ENCODE measurements at regions not wholly inside any gene's neighbourhood (a gene's known extent, or its start where the extent isn't known, plus 50 kb on each side); places are given as distances from the start of the nearest gene placed in this dataset.
"Not testable (repeated sequence)": the region's sequence is repeated elsewhere in the genome, so short reads cannot be mapped to it uniquely, and the experiment has no call there.

DNA sequence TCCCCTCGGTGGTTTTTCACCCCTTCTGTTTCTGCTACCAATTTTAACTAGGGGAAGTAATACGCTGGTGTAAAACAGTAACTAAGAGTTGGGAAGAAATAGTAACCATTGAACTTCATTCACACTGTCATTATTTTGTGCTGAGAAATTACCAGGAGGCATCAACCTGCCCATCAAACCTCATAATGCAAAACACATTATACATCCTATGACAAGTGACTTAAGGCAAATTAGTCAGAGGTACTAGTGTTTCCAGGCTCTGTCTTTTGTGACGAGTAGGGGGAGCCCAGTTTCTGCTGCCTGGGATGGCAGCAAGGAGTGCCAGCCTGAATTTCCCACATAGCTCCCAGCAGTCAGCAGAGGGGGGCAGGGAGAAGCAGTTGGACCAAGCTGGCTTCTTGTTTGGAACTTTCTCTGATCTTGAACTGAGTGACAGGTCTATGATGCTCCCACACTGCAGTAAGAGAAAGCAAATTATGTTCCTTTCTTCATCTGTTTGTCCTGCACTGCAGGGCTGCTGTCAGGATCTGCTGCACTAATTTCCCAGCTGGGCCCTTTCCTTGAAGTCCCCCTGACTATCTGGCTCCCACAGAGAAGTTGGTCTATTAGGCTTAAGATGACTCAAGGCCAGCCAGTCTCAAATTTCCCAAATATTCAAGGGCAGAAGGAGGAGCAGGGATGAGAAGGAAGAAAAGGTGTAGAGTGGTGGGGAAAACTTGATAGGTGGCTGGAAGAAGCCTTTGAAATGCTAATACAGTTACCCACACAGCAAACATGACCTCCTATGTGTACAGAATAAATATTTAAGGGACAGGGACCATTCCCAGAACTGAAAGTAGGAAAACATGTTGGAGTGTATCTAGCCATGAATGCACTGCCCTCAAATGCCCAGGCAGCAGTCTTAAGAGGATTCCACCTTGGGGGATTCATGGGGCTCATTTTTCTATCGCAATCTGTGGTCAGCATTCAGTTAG, 322.8 kb downstream of the SEC16B start:
- WGBS, 2 donors, result 78 to 79% methylated on average over 4 of the region's 4 CpGs
- no peaks in the 10 kb centered on the region for H3K4me1 ChIP-seq (ENCODE audit: control insufficient read depth in 2 of 2, insufficient read depth in 2 of 2, low read length in 1 of 2)
- H3K36me3 ChIP-seq (ENCODE audit: control insufficient read depth in 2 of 2, insufficient read depth in 2 of 2, low read length in 1 of 2), result no peaks in the 10 kb centered on the region
- H3K27ac ChIP-seq (ENCODE audit: low read depth in 2 of 2, low read length in 1 of 2), result no peak overlapping the region
- H3K4me3 ChIP-seq (ENCODE audit: low read depth in 1 of 2, low read length in 2 of 2), result no peak overlapping the region
- H3K27me3 ChIP-seq (ENCODE audit: control insufficient read depth in 1 of 2, insufficient read depth in 2 of 2, low read length in 2 of 2), result no peaks in the 10 kb centered on the region
- no peaks in the 10 kb centered on the region for H3K9me3 ChIP-seq (ENCODE audit: control insufficient read depth in 2 of 2, insufficient read depth in 1 of 2, low read depth in 1 of 2, low read length in 1 of 2)

DNA sequence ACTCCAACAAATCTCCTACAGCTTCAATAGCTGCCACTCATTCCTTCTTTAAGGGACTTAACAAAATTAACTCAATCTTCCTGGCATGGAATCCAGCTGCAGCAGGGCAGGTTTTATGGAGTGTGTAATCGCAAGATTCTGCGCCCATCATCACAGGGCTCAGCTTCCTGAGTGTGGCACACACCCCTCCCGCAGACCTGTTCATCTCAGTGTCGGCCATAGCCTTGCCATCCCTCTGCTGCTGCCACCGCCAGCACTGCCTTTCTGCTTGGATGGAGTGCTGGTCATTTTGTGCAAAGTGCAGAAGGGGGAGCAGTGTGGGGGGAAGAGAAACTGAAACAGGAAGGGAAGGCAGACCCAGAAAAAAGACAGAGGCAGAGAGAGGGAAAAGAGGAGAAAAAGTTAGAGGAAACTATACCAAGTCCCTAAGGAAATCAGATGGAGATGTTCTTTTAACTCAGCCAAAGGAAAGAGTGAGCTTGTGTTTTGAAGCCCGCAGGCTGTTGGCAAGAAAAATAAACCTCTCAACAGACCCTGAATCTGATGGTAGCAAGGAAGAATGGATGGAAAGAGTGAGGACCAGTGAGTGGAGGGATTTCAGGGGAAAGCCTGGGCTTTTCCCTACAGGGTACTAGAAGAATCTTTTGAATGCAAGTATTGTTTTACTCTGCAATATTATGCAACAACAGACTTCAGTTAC, 324.2 kb downstream of the SEC16B start:
- H3K9me3 ChIP-seq (ENCODE audit: control insufficient read depth in 2 of 2, insufficient read depth in 1 of 2, low read depth in 1 of 2, low read length in 1 of 2), result no peaks in the 10 kb centered on the region
- WGBS, 2 donors, result 83 to 89% methylated on average over 6 of the region's 6 CpGs
- no peaks in the 10 kb centered on the region for H3K27me3 ChIP-seq (ENCODE audit: control insufficient read depth in 1 of 2, insufficient read depth in 2 of 2, low read length in 2 of 2)
- H3K4me1 ChIP-seq (ENCODE audit: control insufficient read depth in 2 of 2, insufficient read depth in 2 of 2, low read length in 1 of 2), result no peaks in the 10 kb centered on the region
- no peak overlapping the region for H3K27ac ChIP-seq (ENCODE audit: low read depth in 2 of 2, low read length in 1 of 2)
- no peaks in the 10 kb centered on the region for H3K36me3 ChIP-seq (ENCODE audit: control insufficient read depth in 2 of 2, insufficient read depth in 2 of 2, low read length in 1 of 2)
- no peak overlapping the region for H3K4me3 ChIP-seq (ENCODE audit: low read depth in 1 of 2, low read length in 2 of 2)

DNA sequence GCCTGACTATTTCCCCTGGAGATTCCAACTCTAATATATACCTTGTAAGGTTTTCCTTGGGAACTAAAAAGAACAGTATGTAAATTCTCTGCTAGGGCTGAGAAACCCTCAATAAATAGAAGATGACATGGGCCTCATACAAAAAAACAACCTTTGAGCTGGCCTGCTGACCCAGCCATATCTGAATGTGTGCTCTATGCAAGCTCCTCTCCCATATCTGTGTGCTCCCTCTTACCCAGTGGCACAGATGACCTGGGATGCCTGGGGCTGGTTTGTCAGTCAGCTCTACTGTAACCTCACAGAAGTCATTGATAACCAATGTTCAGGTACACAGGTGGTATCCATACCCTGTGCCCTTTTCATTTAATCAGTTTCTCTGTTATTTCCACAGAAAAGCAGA, 329.2 kb downstream of the SEC16B start:
- no peaks in the 10 kb centered on the region for H3K4me1 ChIP-seq (ENCODE audit: control insufficient read depth in 2 of 2, insufficient read depth in 2 of 2, low read length in 1 of 2)
- H3K4me3 ChIP-seq (ENCODE audit: low read depth in 1 of 2, low read length in 2 of 2), result no peak overlapping the region
- no peaks in the 10 kb centered on the region for H3K27me3 ChIP-seq (ENCODE audit: control insufficient read depth in 1 of 2, insufficient read depth in 2 of 2, low read length in 2 of 2)
- no peaks in the 10 kb centered on the region for H3K9me3 ChIP-seq (ENCODE audit: control insufficient read depth in 2 of 2, insufficient read depth in 1 of 2, low read depth in 1 of 2, low read length in 1 of 2)
- no peak overlapping the region for H3K27ac ChIP-seq (ENCODE audit: low read depth in 2 of 2, low read length in 1 of 2)
- no peaks in the 10 kb centered on the region for H3K36me3 ChIP-seq (ENCODE audit: control insufficient read depth in 2 of 2, insufficient read depth in 2 of 2, low read length in 1 of 2)

DNA sequence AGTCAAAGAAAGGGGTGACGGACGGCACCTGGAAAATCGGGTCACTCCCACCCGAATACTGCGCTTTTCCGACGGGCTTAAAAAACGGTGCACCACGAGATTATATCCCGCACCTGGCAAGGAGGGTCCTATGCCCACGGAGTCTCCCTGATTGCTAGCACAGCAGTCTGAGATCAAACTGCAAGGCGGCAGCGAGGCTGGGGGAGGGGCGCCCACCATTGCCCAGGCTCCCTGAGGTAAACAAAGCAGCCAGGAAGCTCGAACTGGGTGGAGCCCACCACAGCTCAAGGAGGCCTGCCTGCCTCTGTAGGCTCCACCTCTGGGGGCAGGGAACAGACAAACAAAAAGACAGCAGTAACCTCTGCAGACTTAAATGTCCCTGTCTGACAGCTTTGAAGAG, 335.7 kb downstream of the SEC16B start:
- H3K27me3 ChIP-seq (ENCODE audit: control insufficient read depth in 1 of 2, insufficient read depth in 2 of 2, low read length in 2 of 2); H3K27ac ChIP-seq (ENCODE audit: low read depth in 2 of 2, low read length in 1 of 2); H3K4me3 ChIP-seq (ENCODE audit: low read depth in 1 of 2, low read length in 2 of 2); H3K4me1 ChIP-seq (ENCODE audit: control insufficient read depth in 2 of 2, insufficient read depth in 2 of 2, low read length in 1 of 2); H3K36me3 ChIP-seq (ENCODE audit: control insufficient read depth in 2 of 2, insufficient read depth in 2 of 2, low read length in 1 of 2); H3K9me3 ChIP-seq (ENCODE audit: control insufficient read depth in 2 of 2, insufficient read depth in 1 of 2, low read depth in 1 of 2, low read length in 1 of 2): not testable (repeated sequence)
- WGBS, 2 donors, result 75 to 83% methylated on average over 12 to 15 of the region's 15 CpGs

DNA sequence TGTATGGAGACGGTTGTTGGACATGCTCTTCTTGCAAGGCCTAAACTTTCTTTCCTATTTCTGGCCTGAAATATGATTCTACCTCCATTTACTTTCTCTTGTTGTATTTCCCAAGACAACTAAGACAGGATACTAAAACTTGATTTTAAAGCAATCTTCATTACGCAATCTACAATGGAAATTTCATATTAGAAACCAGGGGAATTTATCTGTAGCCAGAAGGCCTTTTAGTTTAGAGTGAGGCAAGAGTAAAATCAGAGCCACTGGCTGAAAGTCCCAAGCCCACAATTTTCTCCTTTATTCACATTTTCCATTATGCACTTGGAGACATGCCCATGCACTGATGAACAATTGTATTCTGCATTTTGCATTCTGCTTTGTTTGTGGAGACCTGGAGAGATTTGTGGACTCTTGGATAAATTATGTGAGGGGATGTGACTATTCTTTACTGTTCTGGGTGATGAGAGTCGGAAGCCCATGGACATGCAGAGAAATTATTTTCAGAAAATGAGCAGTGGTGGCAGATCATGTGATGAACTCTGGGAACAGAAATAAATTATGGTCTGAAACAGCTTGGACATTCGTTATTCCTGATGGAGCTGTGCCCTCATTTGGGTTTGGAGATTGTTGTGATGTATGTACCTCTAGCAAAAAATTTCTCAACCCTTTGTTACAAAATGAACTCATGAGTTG, 336.8 kb downstream of the SEC16B start:
- Histone ChIP-seq H3K27me3 (ENCODE audit: control insufficient read depth in 1 of 2, insufficient read depth in 2 of 2, low read length in 2 of 2) (no peaks in the 10 kb centered on the region), H3K36me3 (ENCODE audit: control insufficient read depth in 2 of 2, insufficient read depth in 2 of 2, low read length in 1 of 2) (no peaks in the 10 kb centered on the region), H3K4me3 (ENCODE audit: low read depth in 1 of 2, low read length in 2 of 2) (no peak overlapping the region), H3K9me3 (ENCODE audit: control insufficient read depth in 2 of 2, insufficient read depth in 1 of 2, low read depth in 1 of 2, low read length in 1 of 2) (no peaks in the 10 kb centered on the region), H3K4me1 (ENCODE audit: control insufficient read depth in 2 of 2, insufficient read depth in 2 of 2, low read length in 1 of 2) (no peaks in the 10 kb centered on the region), H3K27ac (ENCODE audit: low read depth in 2 of 2, low read length in 1 of 2) (no peak overlapping the region)
- WGBS, 2 donors, result 69 to 79% methylated on average over 4 of the region's 4 CpGs

DNA sequence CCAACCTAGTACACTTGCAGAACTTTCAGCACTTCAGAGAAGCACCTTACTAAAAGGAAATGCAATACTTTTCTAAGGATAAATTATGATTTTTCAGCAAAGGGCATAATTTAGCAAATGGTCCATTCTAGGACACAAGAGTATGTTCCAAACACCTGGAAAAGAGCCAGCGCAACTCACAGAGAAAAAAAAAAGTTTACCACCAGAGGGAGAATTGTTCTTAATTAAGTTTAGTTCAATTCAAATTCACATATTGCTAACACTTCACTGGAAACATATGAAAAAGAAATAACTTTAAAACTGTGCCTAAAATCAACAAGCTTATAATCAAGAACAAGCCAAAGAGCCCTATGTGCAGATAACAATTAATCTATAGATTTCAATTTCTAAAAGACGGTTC, 338.1 kb downstream of the SEC16B start:
- no peaks in the 10 kb centered on the region for H3K36me3 ChIP-seq (ENCODE audit: control insufficient read depth in 2 of 2, insufficient read depth in 2 of 2, low read length in 1 of 2)
- 82% methylated on average over 2 of the region's 2 CpGs for WGBS, 2 donors
- no peaks in the 10 kb centered on the region for H3K4me1 ChIP-seq (ENCODE audit: control insufficient read depth in 2 of 2, insufficient read depth in 2 of 2, low read length in 1 of 2)
- no peaks in the 10 kb centered on the region for H3K27me3 ChIP-seq (ENCODE audit: control insufficient read depth in 1 of 2, insufficient read depth in 2 of 2, low read length in 2 of 2)
- H3K4me3 ChIP-seq (ENCODE audit: low read depth in 1 of 2, low read length in 2 of 2), result no peak overlapping the region
- no peak overlapping the region for H3K27ac ChIP-seq (ENCODE audit: low read depth in 2 of 2, low read length in 1 of 2)
- no peaks in the 10 kb centered on the region for H3K9me3 ChIP-seq (ENCODE audit: control insufficient read depth in 2 of 2, insufficient read depth in 1 of 2, low read depth in 1 of 2, low read length in 1 of 2)

DNA sequence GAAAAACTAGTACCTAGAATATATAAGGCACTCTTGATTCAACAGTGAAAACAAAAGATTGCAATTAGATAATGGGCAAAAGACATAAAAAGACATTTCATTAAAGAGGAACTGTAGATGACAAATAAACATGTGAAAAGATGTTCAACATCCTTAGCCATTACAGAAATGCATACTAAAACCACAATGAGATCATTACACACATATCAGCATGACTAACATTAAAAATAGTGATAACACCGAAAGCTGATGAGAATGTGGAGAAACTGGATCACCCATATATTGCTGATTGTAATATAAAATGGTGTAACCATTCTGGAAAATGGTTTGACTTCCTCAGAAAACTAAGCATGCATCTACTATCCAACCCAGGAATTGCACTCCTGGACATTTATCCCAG, 340.3 kb downstream of the SEC16B start:
- Histone ChIP-seq H3K27me3 (ENCODE audit: control insufficient read depth in 1 of 2, insufficient read depth in 2 of 2, low read length in 2 of 2) (no peaks in the 10 kb centered on the region), H3K36me3 (ENCODE audit: control insufficient read depth in 2 of 2, insufficient read depth in 2 of 2, low read length in 1 of 2) (no peaks in the 10 kb centered on the region), H3K27ac (ENCODE audit: low read depth in 2 of 2, low read length in 1 of 2) (no peak overlapping the region), H3K4me3 (ENCODE audit: low read depth in 1 of 2, low read length in 2 of 2) (no peak overlapping the region), H3K9me3 (ENCODE audit: control insufficient read depth in 2 of 2, insufficient read depth in 1 of 2, low read depth in 1 of 2, low read length in 1 of 2) (no peaks in the 10 kb centered on the region), H3K4me1 (ENCODE audit: control insufficient read depth in 2 of 2, insufficient read depth in 2 of 2, low read length in 1 of 2) (no peaks in the 10 kb centered on the region)
- 61 to 85% methylated on average over 1 of the region's 1 CpG for WGBS, 2 donors

DNA sequence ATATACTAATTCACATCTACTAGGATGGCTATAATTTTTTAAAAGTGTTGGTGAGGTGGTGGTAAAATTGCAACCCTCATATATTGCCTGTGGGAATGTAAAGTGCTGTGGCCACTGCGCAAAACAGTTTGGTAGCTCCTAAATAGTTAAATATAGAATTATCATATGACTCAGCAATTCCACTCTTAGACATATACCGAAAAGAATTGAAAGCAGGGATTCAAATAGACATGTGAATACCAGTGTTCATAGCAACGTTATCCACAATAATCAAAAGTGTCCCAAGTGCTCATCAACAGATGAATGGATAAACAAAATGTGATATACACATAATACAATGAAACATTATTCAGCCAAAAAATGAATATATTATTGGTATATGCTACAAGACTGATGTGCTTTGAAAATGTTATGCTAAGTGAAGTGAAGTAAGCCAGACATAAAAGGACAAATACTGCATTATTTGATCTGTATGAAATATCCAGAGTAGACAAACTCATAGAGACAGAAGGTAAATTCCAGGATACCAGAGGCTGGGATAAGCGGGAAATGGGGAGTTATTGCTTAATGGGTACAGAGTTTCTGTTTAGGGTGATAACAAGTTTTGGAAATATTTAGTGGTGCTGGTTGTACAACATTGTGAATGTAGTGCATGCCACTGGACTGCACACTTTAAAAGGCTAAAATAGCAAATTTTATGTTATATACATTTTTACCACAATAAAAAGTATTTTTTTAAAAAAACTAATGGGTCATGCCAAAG, 342.5 kb downstream of the SEC16B start:
- WGBS, 2 donors, result 72 to 80% methylated on average over 4 of the region's 4 CpGs
- H3K27ac ChIP-seq (ENCODE audit: low read depth in 2 of 2, low read length in 1 of 2), result no peak overlapping the region

DNA sequence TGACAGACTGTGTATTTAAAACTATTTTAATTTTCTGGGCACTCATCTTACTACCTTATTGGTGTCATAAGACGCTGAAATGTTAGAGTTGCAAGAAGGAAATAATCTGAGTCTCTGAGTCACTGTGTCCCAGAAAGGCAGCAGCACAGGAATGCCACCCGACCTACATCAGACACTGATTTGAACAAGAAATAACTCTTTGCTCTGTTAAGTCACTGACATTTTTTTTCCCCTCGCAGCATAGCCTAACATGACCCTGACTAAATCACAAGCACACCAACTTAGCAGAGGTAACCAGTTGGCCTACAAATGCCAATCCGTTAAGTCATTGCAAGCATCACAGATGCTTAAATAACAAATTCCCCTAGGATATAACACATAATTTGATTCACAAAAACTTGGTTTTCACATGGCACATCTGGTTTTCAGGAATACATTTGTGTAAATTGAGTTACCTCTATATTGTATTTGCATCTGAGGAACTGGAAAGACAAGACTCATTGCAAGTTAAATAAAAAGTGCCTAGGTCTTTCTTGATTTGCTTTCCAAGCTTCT, 349.1 kb downstream of the SEC16B start:
- H3K27me3 ChIP-seq (ENCODE audit: control insufficient read depth in 1 of 2, insufficient read depth in 2 of 2, low read length in 2 of 2), result no peaks in the 10 kb centered on the region
- peaks cover 0 to 2% of the 10 kb centered on the region in 2 donors for H3K9me3 ChIP-seq (ENCODE audit: control insufficient read depth in 2 of 2, insufficient read depth in 1 of 2, low read depth in 1 of 2, low read length in 1 of 2)
- H3K4me3 ChIP-seq (ENCODE audit: low read depth in 1 of 2, low read length in 2 of 2), result no peak overlapping the region
- no peak overlapping the region for H3K27ac ChIP-seq (ENCODE audit: low read depth in 2 of 2, low read length in 1 of 2)
- no peaks in the 10 kb centered on the region for H3K4me1 ChIP-seq (ENCODE audit: control insufficient read depth in 2 of 2, insufficient read depth in 2 of 2, low read length in 1 of 2)
- WGBS, 2 donors, result 57 to 66% methylated on average over 4 of the region's 4 CpGs
- no peaks in the 10 kb centered on the region for H3K36me3 ChIP-seq (ENCODE audit: control insufficient read depth in 2 of 2, insufficient read depth in 2 of 2, low read length in 1 of 2)

More for the DNA sequence above, 342.5 kb downstream of the SEC16B start:
- Histone ChIP-seq H3K4me1 (ENCODE audit: control insufficient read depth in 2 of 2, insufficient read depth in 2 of 2, low read length in 1 of 2) (no peaks in the 10 kb centered on the region), H3K27me3 (ENCODE audit: control insufficient read depth in 1 of 2, insufficient read depth in 2 of 2, low read length in 2 of 2) (no peaks in the 10 kb centered on the region), H3K4me3 (ENCODE audit: low read depth in 1 of 2, low read length in 2 of 2) (no peak overlapping the region), H3K9me3 (ENCODE audit: control insufficient read depth in 2 of 2, insufficient read depth in 1 of 2, low read depth in 1 of 2, low read length in 1 of 2) (no peaks in the 10 kb centered on the region), H3K36me3 (ENCODE audit: control insufficient read depth in 2 of 2, insufficient read depth in 2 of 2, low read length in 1 of 2) (no peaks in the 10 kb centered on the region)
